GM18907 (cell line): ENCODE measurements at regions not wholly inside any gene's neighbourhood (a gene's known extent, or its start where the extent isn't known, plus 50 kb on each side); places are given as distances from the start of the nearest gene placed in this dataset.
"Not testable (repeated sequence)": the region's sequence is repeated elsewhere in the genome, so short reads cannot be mapped to it uniquely, and the experiment has no call there.

ENCODE experiments used
- ATAC-seq: cut with Tn5 transposase; IDR thresholded peaks from one replicate; pipeline ENCODE4 v1.9.1; 2021; ENCODE audit warnings: mild to moderate bottlenecking, moderate library complexity; ENCODE audit not compliant: unreplicated experiment

- not testable (repeated sequence) for ATAC-seq
These were observed 185.3 kb downstream of the COX18 start for GRCh38 chr4:72884225-72884624.

DNA sequence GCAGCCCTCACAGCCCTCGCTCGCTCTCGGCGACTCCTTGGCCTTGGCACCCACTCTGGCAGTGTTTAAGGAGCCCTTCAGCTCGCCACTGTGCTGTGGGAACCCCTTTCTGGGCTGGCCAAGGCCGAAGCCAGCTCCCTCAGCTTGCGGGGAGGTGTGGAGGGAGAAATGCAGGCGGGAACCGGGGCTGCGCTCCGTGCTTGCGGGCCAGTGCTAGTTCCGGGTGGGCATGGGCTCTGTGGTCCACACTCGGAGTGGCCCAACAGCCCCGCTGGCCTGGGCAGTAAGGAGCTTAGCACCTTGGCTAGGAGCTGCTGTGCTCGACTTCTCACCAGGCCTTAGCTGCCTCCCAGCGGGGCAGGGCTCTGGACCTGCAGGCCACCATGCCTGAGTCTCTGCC, 192.6 kb downstream of the COX18 start:
- no peak for ATAC-seq

- ATAC-seq: no peak
These were observed 194.0 kb downstream of the COX18 start for GRCh38 chr4:72875545-72875944.

GRCh38 chr4:72875138-72875537, 194.4 kb downstream of the COX18 start:
- no peak for ATAC-seq

DNA sequence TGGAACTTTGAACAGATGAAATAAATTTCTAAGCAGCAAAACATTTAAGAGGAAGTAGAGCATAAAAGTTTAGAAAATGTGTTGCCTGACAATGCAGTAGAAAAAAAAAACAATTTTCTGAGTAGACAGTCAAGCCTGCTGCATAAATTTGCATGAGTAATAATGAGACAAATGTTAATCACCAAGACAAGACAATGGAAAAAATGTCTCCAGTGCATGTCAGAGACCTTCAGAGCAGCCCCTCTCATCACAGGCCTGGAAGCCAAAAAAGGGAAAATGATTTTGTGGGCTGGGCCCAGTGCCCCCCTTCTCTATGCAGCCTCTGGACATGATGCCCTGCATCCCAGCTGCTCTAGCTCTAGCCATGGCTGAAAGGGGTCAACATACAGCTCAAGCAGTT, 204.6 kb downstream of the COX18 start:
- ATAC-seq: no peak

- not testable (repeated sequence) for ATAC-seq
These were observed 205.2 kb downstream of the COX18 start for GRCh38 chr4:72864277-72864676.

- no peak for ATAC-seq
These were observed 208.8 kb downstream of the COX18 start for GRCh38 chr4:72860766-72861165.

- ATAC-seq: no peak
These were observed 211.2 kb downstream of the COX18 start for GRCh38 chr4:72858328-72858727.

GRCh38 chr4:72857787-72858186, 211.7 kb downstream of the COX18 start:
- no peak for ATAC-seq

DNA sequence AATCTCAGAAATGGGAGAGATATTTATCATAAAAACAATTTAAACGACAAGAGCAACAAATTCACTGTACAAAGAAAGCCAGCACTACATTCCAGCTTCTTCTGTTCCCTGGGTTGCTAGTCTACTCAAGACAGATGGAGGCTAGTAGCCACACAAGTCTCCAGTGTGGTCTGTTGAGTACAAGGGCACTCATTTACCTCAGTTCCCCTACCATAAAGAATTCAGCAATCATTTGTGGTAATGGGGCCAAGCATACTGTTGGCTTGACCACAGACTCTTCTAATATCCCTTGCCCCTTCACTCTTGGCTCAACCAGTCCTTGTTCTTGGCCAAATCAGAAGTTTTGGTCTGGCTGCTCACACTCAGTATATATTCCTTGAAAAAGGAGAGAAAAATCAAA, 212.3 kb downstream of the COX18 start:
- ATAC-seq: no peak

GRCh38 chr4:72846280-72847111, 223.0 kb downstream of the COX18 start:
- ATAC-seq: no peak

- ATAC-seq: no peak
These were observed 226.1 kb downstream of the COX18 start for GRCh38 chr4:72843466-72843865.

DNA sequence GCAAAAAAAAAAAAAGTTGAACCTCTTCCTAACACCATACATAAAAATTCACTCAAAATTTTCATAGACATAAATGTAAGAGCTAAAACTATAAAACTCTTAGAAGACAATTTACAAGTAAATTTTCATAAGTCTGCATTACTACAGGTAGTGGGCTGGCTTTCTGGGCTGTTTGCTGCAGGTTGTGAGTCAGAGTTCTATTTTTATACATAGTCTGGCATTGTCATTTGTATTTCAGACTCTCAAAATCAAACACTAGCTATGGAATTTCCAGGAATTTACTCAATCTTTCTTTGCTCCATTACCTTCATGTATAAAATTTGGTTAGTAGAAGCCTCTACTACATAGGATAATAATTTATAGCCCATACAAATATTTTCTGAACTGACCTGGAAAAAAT, 227.2 kb downstream of the COX18 start:
- ATAC-seq: no peak

- not testable (repeated sequence) for ATAC-seq
These were observed 229.3 kb downstream of the COX18 start for GRCh38 chr4:72840166-72840565.

DNA sequence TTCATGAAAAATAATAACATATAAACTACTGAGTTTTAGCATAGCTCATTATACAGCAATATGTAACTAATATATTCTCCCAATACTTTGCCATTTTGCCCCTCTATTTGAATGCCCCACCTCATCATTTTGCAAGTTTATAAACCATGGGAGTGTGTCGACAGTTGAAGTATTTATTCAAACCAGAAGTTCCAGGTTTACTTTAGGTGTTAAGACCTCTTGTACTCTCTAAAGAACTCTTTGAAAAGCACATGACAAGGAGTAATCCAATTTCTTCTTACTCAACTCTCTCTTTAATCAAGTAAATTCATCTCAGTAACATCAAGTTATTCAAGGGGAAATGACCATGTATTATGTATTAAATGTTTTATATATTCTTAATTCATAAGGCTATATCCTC, 240.7 kb downstream of the COX18 start:
- ATAC-seq: no peak

DNA sequence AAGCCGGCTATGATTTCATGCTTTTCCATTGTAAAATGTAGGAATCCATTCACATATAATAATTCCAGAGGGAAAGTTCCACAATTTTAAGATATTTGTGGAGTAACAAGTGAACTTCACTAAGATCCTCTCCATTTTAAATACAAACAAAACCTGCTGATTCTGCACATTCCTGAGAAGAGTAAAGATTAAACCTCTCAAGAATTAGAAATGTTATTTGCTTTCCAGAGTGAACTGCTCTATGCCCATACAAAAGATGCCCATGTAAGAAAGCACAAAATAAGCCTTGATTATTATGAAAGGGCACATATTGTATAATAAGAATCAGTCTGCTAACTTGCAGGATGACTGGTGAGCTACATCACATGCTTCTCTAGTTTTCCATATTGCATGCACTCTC, 241.5 kb downstream of the COX18 start:
- ATAC-seq: no peak

GRCh38 chr4:72820107-72820506, 249.4 kb downstream of the COX18 start:
- ATAC-seq: no peak

DNA sequence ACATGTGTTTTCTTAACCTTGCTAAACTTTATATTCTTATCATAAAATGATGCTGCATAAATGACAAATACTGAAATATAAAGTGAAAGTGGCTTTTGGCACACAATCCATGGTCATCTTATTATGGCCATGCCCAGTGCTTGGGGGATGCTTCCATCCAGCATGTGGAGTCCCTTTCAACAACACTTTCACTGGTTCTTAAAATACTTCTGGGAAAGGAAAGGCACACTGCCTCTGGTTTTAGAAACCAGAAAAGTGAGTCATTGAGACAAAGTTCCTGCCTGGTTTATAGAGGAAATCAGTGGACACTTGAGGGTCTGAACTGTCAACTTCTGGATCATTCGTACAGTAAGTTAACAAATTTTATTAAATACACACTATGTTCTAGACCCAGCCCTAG, 248.0 kb upstream of the ADAMTS3 start:
- ATAC-seq: no peak

DNA sequence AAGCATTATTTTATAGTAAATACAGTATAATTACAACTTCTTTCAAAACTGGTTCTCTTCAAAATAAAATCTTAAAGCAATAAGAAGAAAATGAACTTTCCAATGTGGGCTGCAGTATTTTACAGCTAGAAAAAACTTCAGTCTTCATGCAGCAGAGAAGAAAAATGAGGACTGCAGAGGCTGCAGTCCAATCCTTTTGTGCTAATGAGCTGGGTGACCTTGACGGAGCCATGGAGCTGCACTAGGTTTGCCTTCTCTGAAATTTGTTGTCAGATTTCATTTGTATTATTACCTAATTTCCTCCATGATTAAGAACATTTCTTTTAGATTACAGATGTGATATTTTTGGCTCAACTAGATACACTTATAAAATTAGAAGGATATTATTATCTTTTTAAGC, 245.2 kb upstream of the ADAMTS3 start:
- no peak for ATAC-seq

GRCh38 chr4:72809208-72809607, 240.2 kb upstream of the ADAMTS3 start:
- no peak for ATAC-seq

DNA sequence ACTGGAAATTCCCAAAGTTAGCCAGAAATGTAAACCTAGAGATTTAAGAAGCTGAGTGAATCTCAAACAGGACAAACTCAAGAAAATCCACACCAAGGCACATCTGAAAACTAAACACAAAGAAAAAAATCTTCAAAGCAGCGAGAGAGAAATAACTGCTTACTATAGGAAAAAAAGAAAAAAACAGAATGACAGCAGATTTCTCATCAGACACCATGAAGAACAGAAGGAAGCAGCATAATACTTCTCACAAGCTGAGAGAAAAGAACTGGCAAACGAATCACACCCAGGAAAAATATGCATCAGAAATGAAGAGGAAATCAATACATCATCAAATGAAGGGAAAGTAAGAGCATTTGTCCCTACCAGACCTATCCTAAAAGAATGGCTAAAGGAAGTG, 236.3 kb upstream of the ADAMTS3 start:
- ATAC-seq: no peak

GRCh38 chr4:72797486-72797885, 228.5 kb upstream of the ADAMTS3 start:
- no peak for ATAC-seq

- no peak for ATAC-seq
These were observed 222.0 kb upstream of the ADAMTS3 start for GRCh38 chr4:72791054-72791453.
